A673 (cell line): ENCODE measurements at regions not wholly inside any gene's neighbourhood (a gene's known extent, or its start where the extent isn't known, plus 50 kb on each side); places are given as distances from the start of the nearest gene placed in this dataset.

Source experiments
- BruUV-seq: library from RNA; stranded (reverse); fragments of 400-500 nt; replicated peaks from 2 replicates; lab custom pipeline; 2021; lab: Mats Ljungman, UMichigan
- CTCF ChIA-PET: fragments of 300-600 bp; sonication (Branson Sonifier 250); formaldehyde crosslinking; loops from one replicate; lab custom pipeline; 2022; ENCODE audit warnings: antibody characterized with exemption; lab: Charles Lee
- POLR2A ChIA-PET: fragments of 300-600 bp; sonication (Branson Sonifier 250); formaldehyde crosslinking; loops from one replicate; lab custom pipeline; 2022; ENCODE audit warnings: antibody characterized with exemption; ENCODE audit not compliant: low non-redundant PET; lab: Charles Lee
- DNase-seq: peaks from one replicate; pipeline ENCODE4 v3.0.0-alpha.2; 2015; ENCODE audit warnings: low spot score
- H3K27ac ChIP-seq: fragments of 200-600 bp; sonication (generic); 2 replicates; pipeline ENCODE4 v1.5.1; 2016; ENCODE audit warnings: mixed run types, low read depth, mild to moderate bottlenecking, mixed read lengths, antibody characterized with exemption, low read length; ENCODE audit not compliant: poor library complexity, severe bottlenecking
- H3K27me3 ChIP-seq: fragments of 200-600 bp; sonication (generic); replicated peaks from 2 replicates; pipeline ENCODE4 v1.6.1; 2017; ENCODE audit warnings: mixed run types, low read depth, mild to moderate bottlenecking, mixed read lengths, antibody characterized with exemption, low read length; ENCODE audit not compliant: insufficient read depth, poor library complexity
- H3K36me3 ChIP-seq: fragments of 200-600 bp; sonication (generic); 2 replicates; pipeline ENCODE4 v1.6.1; 2016; ENCODE audit warnings: mixed run types, mild to moderate bottlenecking, mixed read lengths, antibody characterized with exemption, low read length; ENCODE audit not compliant: insufficient read depth, poor library complexity, severe bottlenecking
- H3K4me1 ChIP-seq: fragments of 200-600 bp; sonication (generic); 2 replicates; pipeline ENCODE4 v1.6.1; 2017; ENCODE audit warnings: mixed run types, mild to moderate bottlenecking, mixed read lengths, antibody characterized with exemption, low read length; ENCODE audit not compliant: insufficient read depth, poor library complexity, severe bottlenecking
- H3K4me3 ChIP-seq: fragments of 200-600 bp; sonication (generic); 2 replicates; pipeline ENCODE4 v1.5.1; 2016; ENCODE audit warnings: low read depth, mixed run types, mild to moderate bottlenecking, mixed read lengths, low read length; ENCODE audit not compliant: poor library complexity, severe bottlenecking
- H3K9me3 ChIP-seq: fragments of 200-600 bp; sonication (generic); 2 replicates; pipeline ENCODE4 v1.6.1; 2016; ENCODE audit warnings: mixed run types, low read depth, mild to moderate bottlenecking, mixed read lengths, antibody characterized with exemption, low read length; ENCODE audit not compliant: poor library complexity, severe bottlenecking
- CTCF ChIP-seq: fragments of 300-800, 200-600 bp; sonication (generic); conservative IDR thresholded peaks from 2 replicates; pipeline ENCODE4 v1.5.1; 2017; ENCODE audit warnings: low read depth, mild to moderate bottlenecking, antibody characterized with exemption, low read length, moderate library complexity, mixed read lengths
- EZH2 ChIP-seq: fragments of 200-600 bp; sonication (generic); IDR thresholded peaks from 2 replicates; pipeline ENCODE4 v1.6.1; 2017; ENCODE audit warnings: borderline replicate concordance, low read depth, mild to moderate bottlenecking, mixed read lengths, antibody characterized with exemption, low read length; ENCODE audit not compliant: poor library complexity, severe bottlenecking
- intact Hi-C: fragments of 100-400 bp; cut with micrococcal nuclease; formaldehyde crosslinking; loops from one replicate; pipeline ENCODE4 v1.10.0; 2022; ENCODE audit not compliant: unreplicated experiment

- ChIA-PET CTCF (no interaction called here), POLR2A (no interaction called here)
- DNase-seq: no peak
- Histone ChIP-seq H3K9me3 (no peaks in the 10 kb centered on the region), H3K4me3 (no peak overlapping the region), H3K4me1 (no peaks in the 10 kb centered on the region), H3K27ac (no peak overlapping the region), H3K36me3 (no peaks in the 10 kb centered on the region), H3K27me3 (no peaks in the 10 kb centered on the region)
- BruUV-seq: no TSS peak
- intact Hi-C loops: no loop called here
- no peak for TF ChIP-seq CTCF
- no peak for TF ChIP-seq EZH2
Measured at GRCh38 chr13:106274551-106275203, 260.8 kb downstream of the EFNB2 start.

- BruUV-seq: no TSS peak
- CTCF ChIA-PET: no interaction called here
Measured at GRCh38 chr13:106263801-106264200, 271.7 kb downstream of the EFNB2 start.

GRCh38 chr13:106262886-106263285 lies 272.6 kb downstream of the EFNB2 start:
- ChIA-PET POLR2A (no interaction called here), CTCF (no interaction called here)
- Histone ChIP-seq H3K27me3 (no peaks in the 10 kb centered on the region), H3K4me1 (no peaks in the 10 kb centered on the region), H3K36me3 (no peaks in the 10 kb centered on the region), H3K4me3 (no peak overlapping the region), H3K27ac (no peak overlapping the region), H3K9me3 (no peaks in the 10 kb centered on the region)
- intact Hi-C loops: no loop called here
- no peak for TF ChIP-seq CTCF
- no peak for TF ChIP-seq EZH2
- no TSS peak for BruUV-seq
- DNase-seq: no peak

More at GRCh38 chr13:106263801-106264200, 271.7 kb downstream of the EFNB2 start:
- H3K36me3 ChIP-seq: no peaks in the 10 kb centered on the region
- no peak for TF ChIP-seq CTCF
- no peak for TF ChIP-seq EZH2
- H3K9me3 ChIP-seq: no peaks in the 10 kb centered on the region
- POLR2A ChIA-PET: no interaction called here
- intact Hi-C loops: no loop called here
- H3K4me3 ChIP-seq: no peak overlapping the region
- no peak overlapping the region for H3K27ac ChIP-seq
- H3K27me3 ChIP-seq: no peaks in the 10 kb centered on the region
- H3K4me1 ChIP-seq: no peaks in the 10 kb centered on the region
- DNase-seq: no peak
